Esophagus squamous epithelium (tissue), 5 donors: ENCODE measurements at regions not wholly inside any gene's neighbourhood (a gene's known extent, or its start where the extent isn't known, plus 50 kb on each side); places are given as distances from the start of the nearest gene placed in this dataset.
"Not testable (repeated sequence)": the region's sequence is repeated elsewhere in the genome, so short reads cannot be mapped to it uniquely, and the experiment has no call there.

ENCODE experiments used
- DNase-seq: peaks from one replicate; lab custom pipeline; 2025; lab: John Stamatoyannopoulos, UW
- H3K27ac ChIP-seq, 4 donors: fragments of 200-600 bp; sonication (generic); one replicate each; pipeline ENCODE4 v1.5.1; 2016 to 2019; ENCODE audit warnings: mild to moderate bottlenecking in 1 of 4
- H3K27me3 ChIP-seq, 4 donors: fragments of 200-600 bp; sonication (generic); 1 replicate in 3 of 4; 2 replicates in 1 of 4; pipeline versions ENCODE4 v1.5.1 to v1.6.0; 2017 to 2021; ENCODE audit warnings: antibody characterized with exemption in 1 of 4
- H3K36me3 ChIP-seq, 3 donors: fragments of 200-600 bp; sonication (generic); one replicate each; pipeline ENCODE4 v1.5.1; 2016 to 2019
- H3K4me1 ChIP-seq, 3 donors: fragments of 200-600 bp; sonication (generic); one replicate each; pipeline ENCODE4 v1.5.1; 2017 to 2019
- H3K4me3 ChIP-seq, 4 donors: fragments of 200-600 bp; sonication (generic); 1 replicate in 3 of 4; 2 replicates in 1 of 4; pipeline ENCODE4 v1.5.1; 2016 to 2019; ENCODE audit warnings: mild to moderate bottlenecking in 2 of 4, moderate library complexity in 1 of 4
- H3K9me3 ChIP-seq, 3 donors: fragments of 200-600 bp; sonication (generic); one replicate each; pipeline ENCODE4 v1.5.1; 2016 to 2019
- POLR2A ChIP-seq, 4 donors: fragments of 450-650 bp; IDR thresholded peaks; one replicate each; pipeline ENCODE4 v1.6.1; 2017; ENCODE audit warnings: antibody characterized with exemption in 4 of 4, mild to moderate bottlenecking in 4 of 4, moderate library complexity in 3 of 4
- WGBS, 2 donors: methylation state at CpG; one replicate each; pipeline ENCODE4 v1.1.5; 2018; 5-methylcytosine and 5-hydroxymethylcytosine counted together
- intact Hi-C: fragments of 100-400 bp; cut with DNase I; formaldehyde crosslinking; loops from one replicate; pipeline ENCODE4 v1.15.0; 2022
- TF ChIP-seq, protein P1 (sequence below), 6 experiments: fragments of 450-650 bp in 4 of 6; fragments of 200-600 bp in 2 of 6; sonication (generic) in 2 of 6; IDR thresholded peaks; one replicate each; pipeline ENCODE4 v1.5.1; 2016 to 2019; ENCODE audit warnings: antibody characterized with exemption in 6 of 6, mild to moderate bottlenecking in 4 of 6, moderate library complexity in 4 of 6
- donor health status: DM: yes; HTN: yes; CAD: no.

DNA sequence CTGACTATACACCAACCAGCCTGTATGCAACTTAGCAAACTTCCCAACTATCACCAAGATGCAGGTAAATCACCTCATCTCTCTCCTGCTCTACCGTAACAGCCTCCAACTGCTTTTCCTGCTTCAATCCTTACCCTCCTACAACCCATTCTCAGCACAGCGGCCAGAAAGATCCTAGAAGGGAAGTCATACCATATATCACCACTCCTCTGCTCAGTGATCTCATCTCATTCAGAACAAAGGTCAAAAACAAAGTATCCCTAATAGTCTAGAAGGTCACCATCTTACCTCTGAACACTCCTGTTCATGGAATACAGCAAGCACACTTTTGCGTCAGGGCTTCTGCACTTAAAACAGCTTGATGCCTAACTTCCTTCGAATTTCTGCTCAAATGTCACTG is 62.2 kb upstream of the RNF38 start:
- Histone ChIP-seq H3K36me3 (peaks cover 0 to 8% (median 0%) of the 10 kb centered on the region in 3 donors), H3K27ac (no peak overlapping the region), H3K9me3 (no peaks in the 10 kb centered on the region), H3K4me1 (peaks cover 0 to 20% (median 10%) of the 10 kb centered on the region in 3 donors), H3K4me3 (no peak overlapping the region), H3K27me3 (no peaks in the 10 kb centered on the region)
- TF ChIP-seq POLR2A (IDR thresholded peaks at IDR 0.05) = no peak
- TF ChIP-seq, protein P1, sequence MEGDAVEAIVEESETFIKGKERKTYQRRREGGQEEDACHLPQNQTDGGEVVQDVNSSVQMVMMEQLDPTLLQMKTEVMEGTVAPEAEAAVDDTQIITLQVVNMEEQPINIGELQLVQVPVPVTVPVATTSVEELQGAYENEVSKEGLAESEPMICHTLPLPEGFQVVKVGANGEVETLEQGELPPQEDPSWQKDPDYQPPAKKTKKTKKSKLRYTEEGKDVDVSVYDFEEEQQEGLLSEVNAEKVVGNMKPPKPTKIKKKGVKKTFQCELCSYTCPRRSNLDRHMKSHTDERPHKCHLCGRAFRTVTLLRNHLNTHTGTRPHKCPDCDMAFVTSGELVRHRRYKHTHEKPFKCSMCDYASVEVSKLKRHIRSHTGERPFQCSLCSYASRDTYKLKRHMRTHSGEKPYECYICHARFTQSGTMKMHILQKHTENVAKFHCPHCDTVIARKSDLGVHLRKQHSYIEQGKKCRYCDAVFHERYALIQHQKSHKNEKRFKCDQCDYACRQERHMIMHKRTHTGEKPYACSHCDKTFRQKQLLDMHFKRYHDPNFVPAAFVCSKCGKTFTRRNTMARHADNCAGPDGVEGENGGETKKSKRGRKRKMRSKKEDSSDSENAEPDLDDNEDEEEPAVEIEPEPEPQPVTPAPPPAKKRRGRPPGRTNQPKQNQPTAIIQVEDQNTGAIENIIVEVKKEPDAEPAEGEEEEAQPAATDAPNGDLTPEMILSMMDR (IDR thresholded peaks at IDR 0.05) = no peak
- DNase-seq = no peak
- WGBS, 2 donors = 86 to 94% methylated on average over 4 of the region's 4 CpGs
- intact Hi-C loops = no loop called here

DNA sequence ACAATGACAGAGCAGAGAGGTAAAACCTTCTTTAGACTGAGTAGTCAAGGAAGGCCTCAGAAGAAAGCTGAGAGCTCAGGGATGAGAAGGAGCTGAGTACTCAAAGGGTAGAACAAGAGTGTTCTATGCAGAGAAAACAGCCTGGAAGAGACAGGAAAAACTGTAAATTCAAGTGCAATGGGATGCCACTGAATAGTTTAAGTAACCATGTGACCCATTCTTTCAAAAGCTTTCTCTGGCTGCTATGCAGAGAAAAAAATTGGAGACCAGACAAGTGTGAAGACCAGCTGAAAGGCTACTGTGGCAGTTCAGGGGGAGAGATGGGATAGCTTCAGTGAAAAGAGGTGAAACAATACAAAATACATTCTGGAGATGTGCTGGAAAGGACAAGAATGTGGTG is 61.3 kb upstream of the RNF38 start:
- TF ChIP-seq, protein P1 (IDR thresholded peaks at IDR 0.05) = no peak
- no peak for TF ChIP-seq POLR2A (IDR thresholded peaks at IDR 0.05)
- H3K4me3 ChIP-seq = no peak overlapping the region
- H3K9me3 ChIP-seq = no peaks in the 10 kb centered on the region
- no peak for DNase-seq
- intact Hi-C loops = no loop called here
- no peak overlapping the region for H3K27ac ChIP-seq
- no peaks in the 10 kb centered on the region for H3K27me3 ChIP-seq
- H3K4me1 ChIP-seq = peaks cover 0 to 28% (median 10%) of the 10 kb centered on the region in 3 donors
- peaks cover 0 to 8% (median 0%) of the 10 kb centered on the region in 3 donors for H3K36me3 ChIP-seq

DNA sequence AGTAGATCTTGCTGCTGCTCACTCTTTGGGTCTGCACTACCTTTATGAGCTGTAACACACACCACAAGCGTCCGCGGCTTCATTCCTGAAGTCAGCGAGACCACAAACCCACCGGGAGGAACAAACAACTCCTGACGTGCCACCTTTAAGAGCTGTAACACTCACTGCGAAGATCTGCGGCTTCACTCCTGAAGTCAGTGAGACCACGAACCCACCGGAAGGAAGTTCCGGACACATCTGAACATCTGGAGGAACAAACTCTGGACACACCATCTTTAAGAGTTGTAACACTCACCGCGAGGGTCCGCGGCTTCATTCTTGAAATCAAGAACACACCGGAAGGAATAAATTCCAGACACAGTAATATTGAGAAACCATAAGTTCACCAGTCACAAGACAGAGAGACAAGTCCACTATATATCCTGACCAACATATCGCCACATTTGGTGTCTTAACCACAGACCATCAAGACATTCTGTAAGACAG is 58.4 kb upstream of the RNF38 start:
- DNase-seq, H3K27ac ChIP-seq, H3K9me3 ChIP-seq, H3K36me3 ChIP-seq, H3K27me3 ChIP-seq, intact Hi-C loops, H3K4me3 ChIP-seq: not testable (repeated sequence)
- 46 to 87% methylated on average over 12 to 15 of the region's 17 CpGs for WGBS, 2 donors
- H3K4me1 ChIP-seq = peaks cover 0 to 28% (median 10%) of the 10 kb centered on the region in 3 donors

DNA sequence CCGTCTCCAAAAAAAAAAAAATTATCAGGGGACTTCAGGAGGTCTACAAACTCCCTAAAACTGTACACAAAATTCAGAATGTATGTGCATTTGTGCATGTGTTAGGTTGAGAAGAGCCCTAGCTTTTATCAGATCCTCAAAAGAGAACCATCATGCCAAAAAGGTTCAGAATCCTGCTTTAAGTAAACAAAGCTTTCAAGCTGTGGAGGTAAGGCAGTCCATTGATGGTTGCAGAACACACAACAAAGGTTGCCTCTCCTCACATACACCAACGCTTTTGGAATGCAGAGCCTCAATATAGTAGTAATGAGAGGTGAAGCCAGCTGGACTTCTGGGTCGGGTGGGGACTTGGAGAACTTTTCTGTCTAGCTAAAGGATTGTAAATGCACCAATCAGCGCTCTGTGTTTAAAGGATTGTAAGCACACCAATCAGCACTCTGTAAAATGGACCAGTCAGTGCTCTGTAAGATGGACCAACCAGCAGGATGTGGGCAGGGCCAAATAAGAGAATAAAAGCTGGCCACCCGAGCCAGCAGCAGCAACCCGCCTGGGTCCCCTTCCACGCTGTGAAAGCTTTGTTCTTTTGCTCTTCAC is 57.9 kb upstream of the RNF38 start:
- no peak for TF ChIP-seq POLR2A (IDR thresholded peaks at IDR 0.05)
- TF ChIP-seq, protein P1 (IDR thresholded peaks at IDR 0.05) = no peak
- no peak overlapping the region for H3K27ac ChIP-seq
- H3K27me3 ChIP-seq = no peaks in the 10 kb centered on the region
- no peaks in the 10 kb centered on the region for H3K9me3 ChIP-seq
- H3K4me1 ChIP-seq = peaks cover 0 to 28% (median 10%) of the 10 kb centered on the region in 3 donors
- no peak overlapping the region for H3K4me3 ChIP-seq
- peaks cover 0 to 8% (median 0%) of the 10 kb centered on the region in 3 donors for H3K36me3 ChIP-seq
- intact Hi-C loops = no loop called here
- DNase-seq = no peak
- 80 to 81% methylated on average over 7 of the region's 7 CpGs for WGBS, 2 donors

DNA sequence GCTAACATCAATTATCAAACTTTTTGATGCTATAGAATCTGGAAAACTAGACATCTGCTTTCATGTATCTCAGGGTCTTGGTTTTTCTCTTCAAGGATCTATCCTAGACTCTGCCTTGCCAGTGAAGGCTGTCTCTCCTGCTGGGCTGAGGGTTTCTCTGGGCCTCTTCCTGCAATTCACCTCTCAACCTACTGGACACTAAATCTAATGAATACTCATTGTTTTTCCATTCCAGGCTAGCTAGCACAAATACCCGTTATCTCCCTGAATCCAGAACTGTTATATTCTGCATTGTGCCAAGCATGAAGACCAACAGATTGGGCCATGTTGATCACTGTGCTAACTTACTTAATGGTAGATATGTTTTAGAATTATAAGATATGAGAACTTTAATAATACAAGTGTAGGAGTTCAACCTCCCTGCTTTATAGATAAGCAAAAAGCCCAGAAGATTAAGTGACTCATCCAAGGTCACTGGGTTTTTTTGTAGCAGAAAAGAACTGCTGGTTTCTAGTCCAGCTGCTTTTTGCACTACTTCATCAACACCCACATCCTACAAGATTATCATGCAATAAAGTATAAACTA is 56.5 kb upstream of the RNF38 start:
- Histone ChIP-seq H3K27ac (no peak overlapping the region), H3K4me3 (no peak overlapping the region), H3K9me3 (no peaks in the 10 kb centered on the region), H3K27me3 (no peaks in the 10 kb centered on the region), H3K4me1 (peaks cover 0 to 21% (median 4%) of the 10 kb centered on the region in 3 donors), H3K36me3 (peaks cover 0 to 8% (median 0%) of the 10 kb centered on the region in 3 donors)
- no peak for TF ChIP-seq POLR2A (IDR thresholded peaks at IDR 0.05)
- TF ChIP-seq, protein P1 (IDR thresholded peaks at IDR 0.05) = no peak
- no peak for DNase-seq
- intact Hi-C loops = no loop called here
- 83 to 94% methylated on average over 1 of the region's 1 CpG for WGBS, 2 donors
